Hepatocyte (in vitro differentiated cells): ENCODE measurements at regions not wholly inside any gene's neighbourhood (a gene's known extent, or its start where the extent isn't known, plus 50 kb on each side); places are given as distances from the start of the nearest gene placed in this dataset.

Experiments
- DNase-seq: peaks from one replicate; pipeline ENCODE4 v3.0.0-alpha.2; 2016; ENCODE audit warnings: low spot score
- H2AFZ ChIP-seq: fragments of 200-600 bp; sonication (generic); 2 replicates; pipeline ENCODE4 v1.6.0; 2016; ENCODE audit warnings: antibody characterized with exemption, mild to moderate bottlenecking
- H3K27ac ChIP-seq: fragments of 200-600 bp; sonication (generic); 2 replicates; pipeline ENCODE4 v1.5.1; 2016; ENCODE audit warnings: mild to moderate bottlenecking
- H3K27me3 ChIP-seq: fragments of 200-600 bp; sonication (generic); 2 replicates; pipeline ENCODE4 v1.6.1; 2016
- H3K36me3 ChIP-seq: fragments of 200-600 bp; sonication (generic); replicated peaks from 2 replicates; pipeline ENCODE4 v1.5.1; 2016; ENCODE audit warnings: low read depth; ENCODE audit not compliant: insufficient read depth
- H3K4me1 ChIP-seq: fragments of 200-600 bp; sonication (generic); 2 replicates; pipeline ENCODE4 v1.5.1; 2016; ENCODE audit warnings: mild to moderate bottlenecking, moderate library complexity; ENCODE audit not compliant: insufficient read depth
- H3K4me2 ChIP-seq: fragments of 200-600 bp; sonication (generic); 2 replicates; pipeline ENCODE4 v1.6.0; 2016
- H3K4me3 ChIP-seq: fragments of 200-600 bp; sonication (generic); 2 replicates; pipeline ENCODE4 v1.5.1; 2016; ENCODE audit warnings: mild to moderate bottlenecking
- H3K79me2 ChIP-seq: fragments of 200-600 bp; sonication (generic); 2 replicates; pipeline ENCODE4 v1.6.0; 2017; ENCODE audit warnings: mild to moderate bottlenecking
- H3K9me2 ChIP-seq: fragments of 200-600 bp; sonication (generic); replicated peaks from 2 replicates; pipeline ENCODE4 v1.6.0; 2017; ENCODE audit warnings: mild to moderate bottlenecking; ENCODE audit not compliant: insufficient read depth
- H3K9me3 ChIP-seq: fragments of 200-600 bp; sonication (generic); 2 replicates; pipeline ENCODE4 v1.5.1; 2016; ENCODE audit warnings: low read depth, mild to moderate bottlenecking
- H4K20me1 ChIP-seq: fragments of 200-600 bp; sonication (generic); 2 replicates; pipeline ENCODE4 v1.6.0; 2016; ENCODE audit warnings: mild to moderate bottlenecking; ENCODE audit not compliant: insufficient read depth, poor library complexity, severe bottlenecking
- EZH2 ChIP-seq: fragments of 200-600 bp; sonication (generic); IDR thresholded peaks from 2 replicates; pipeline ENCODE4 v1.6.1; 2016; ENCODE audit warnings: antibody characterized with exemption, mild to moderate bottlenecking, borderline replicate concordance
- EZH2phosphoT487 ChIP-seq: fragments of 200-600 bp; sonication (generic); IDR thresholded peaks from one replicate; pipeline ENCODE4 v1.6.1; 2018; ENCODE audit warnings: antibody characterized with exemption, mild to moderate bottlenecking, low read depth, moderate library complexity; ENCODE audit not compliant: unreplicated experiment, severe bottlenecking
- WGBS: methylation state at CpG from one replicate; pipeline ENCODE4 v1.1.6; 2016; ENCODE audit warnings: low lambda C conversion rate; ENCODE audit errors: missing lambda C conversion rate; 5-methylcytosine and 5-hydroxymethylcytosine counted together
- TF ChIP-seq, protein P1 (sequence below): fragments of 200-600 bp; sonication (generic); IDR thresholded peaks from 2 replicates; pipeline ENCODE4 v1.5.1; 2016; ENCODE audit warnings: antibody characterized with exemption, mild to moderate bottlenecking; ENCODE audit not compliant: poor library complexity

GRCh38 chr2:238573065-238573778, 146.5 kb downstream of the ASB1 start:
- TF ChIP-seq EZH2phosphoT487 (no peak), EZH2 (no peak)
- TF ChIP-seq, protein P1, sequence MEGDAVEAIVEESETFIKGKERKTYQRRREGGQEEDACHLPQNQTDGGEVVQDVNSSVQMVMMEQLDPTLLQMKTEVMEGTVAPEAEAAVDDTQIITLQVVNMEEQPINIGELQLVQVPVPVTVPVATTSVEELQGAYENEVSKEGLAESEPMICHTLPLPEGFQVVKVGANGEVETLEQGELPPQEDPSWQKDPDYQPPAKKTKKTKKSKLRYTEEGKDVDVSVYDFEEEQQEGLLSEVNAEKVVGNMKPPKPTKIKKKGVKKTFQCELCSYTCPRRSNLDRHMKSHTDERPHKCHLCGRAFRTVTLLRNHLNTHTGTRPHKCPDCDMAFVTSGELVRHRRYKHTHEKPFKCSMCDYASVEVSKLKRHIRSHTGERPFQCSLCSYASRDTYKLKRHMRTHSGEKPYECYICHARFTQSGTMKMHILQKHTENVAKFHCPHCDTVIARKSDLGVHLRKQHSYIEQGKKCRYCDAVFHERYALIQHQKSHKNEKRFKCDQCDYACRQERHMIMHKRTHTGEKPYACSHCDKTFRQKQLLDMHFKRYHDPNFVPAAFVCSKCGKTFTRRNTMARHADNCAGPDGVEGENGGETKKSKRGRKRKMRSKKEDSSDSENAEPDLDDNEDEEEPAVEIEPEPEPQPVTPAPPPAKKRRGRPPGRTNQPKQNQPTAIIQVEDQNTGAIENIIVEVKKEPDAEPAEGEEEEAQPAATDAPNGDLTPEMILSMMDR: peak; percentile 33
- Histone ChIP-seq H3K4me3 (no peak overlapping the region), H3K4me1 (no peaks in the 10 kb centered on the region), H4K20me1 (no peaks in the 10 kb centered on the region), H3K9me2 (no peaks in the 10 kb centered on the region), H3K27me3 (no peaks in the 10 kb centered on the region), H3K36me3 (no peaks in the 10 kb centered on the region), H3K79me2 (no peaks in the 10 kb centered on the region), H3K9me3 (no peaks in the 10 kb centered on the region), H2AFZ (no peak overlapping the region), H3K4me2 (no peak overlapping the region), H3K27ac (no peak overlapping the region)
- no peak for DNase-seq
- WGBS: 78% methylated on average over 9 of the region's 9 CpGs

- no peak for DNase-seq
- H3K36me3 ChIP-seq: no peaks in the 10 kb centered on the region
- H4K20me1 ChIP-seq: no peaks in the 10 kb centered on the region
- H3K4me1 ChIP-seq: no peaks in the 10 kb centered on the region
- no peaks in the 10 kb centered on the region for H3K9me2 ChIP-seq
- H3K4me3 ChIP-seq: no peak overlapping the region
- H2AFZ ChIP-seq: no peak overlapping the region
- H3K79me2 ChIP-seq: no peaks in the 10 kb centered on the region
- no peaks in the 10 kb centered on the region for H3K9me3 ChIP-seq
- no peak overlapping the region for H3K27ac ChIP-seq
- no peak overlapping the region for H3K4me2 ChIP-seq
- WGBS: 92% methylated on average over 12 of the region's 12 CpGs
- TF ChIP-seq EZH2phosphoT487: no peak
- TF ChIP-seq EZH2: no peak
- TF ChIP-seq, protein P1: no peak
- no peaks in the 10 kb centered on the region for H3K27me3 ChIP-seq
These were observed 147.2 kb downstream of the ASB1 start for GRCh38 chr2:238573916-238574315.

DNA sequence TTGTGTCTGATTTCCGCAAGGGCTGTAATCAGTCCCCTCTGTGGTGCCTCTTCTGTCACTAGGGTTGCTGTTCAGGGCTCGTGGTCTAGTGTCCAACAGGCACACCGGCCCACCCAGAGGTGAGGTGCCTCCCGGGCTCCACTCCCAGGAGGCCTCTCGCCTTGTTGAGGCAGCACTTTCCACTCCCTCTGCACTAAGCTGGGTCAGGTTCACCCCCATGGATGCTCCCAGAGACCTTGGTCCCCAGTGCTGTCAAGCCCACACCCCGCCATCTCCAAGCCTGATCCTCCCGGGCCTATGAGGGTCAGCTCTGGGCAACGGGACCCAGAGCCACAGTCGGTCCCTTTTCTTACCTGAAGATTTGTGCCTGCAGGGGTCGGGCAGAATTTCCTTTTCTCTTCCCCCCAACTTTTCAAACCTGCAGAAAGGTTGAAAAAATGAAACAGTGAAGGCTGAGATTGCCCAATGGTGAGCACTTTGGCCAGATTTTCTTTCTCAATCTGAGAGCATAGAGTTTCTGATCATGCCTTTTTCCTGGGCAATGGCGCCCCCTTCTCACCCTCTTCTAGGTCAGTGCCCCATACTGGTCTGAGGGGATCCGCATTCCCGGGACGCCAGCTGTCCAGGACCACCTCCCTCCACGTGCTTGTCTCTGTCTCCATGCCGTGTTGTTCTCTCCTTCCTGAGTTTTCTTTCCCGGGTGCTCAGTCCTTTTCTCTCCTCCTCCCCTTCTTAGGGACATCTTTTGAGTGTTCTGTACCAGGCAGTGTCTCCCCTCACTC, 148.0 kb downstream of the ASB1 start:
- H3K4me1 ChIP-seq: no peaks in the 10 kb centered on the region
- H2AFZ ChIP-seq: no peak overlapping the region
- H3K27ac ChIP-seq: no peak overlapping the region
- H4K20me1 ChIP-seq: no peaks in the 10 kb centered on the region
- H3K4me3 ChIP-seq: no peak overlapping the region
- no peaks in the 10 kb centered on the region for H3K36me3 ChIP-seq
- no peaks in the 10 kb centered on the region for H3K9me2 ChIP-seq
- WGBS: 84% methylated on average over 17 of the region's 17 CpGs
- H3K9me3 ChIP-seq: no peaks in the 10 kb centered on the region
- no peaks in the 10 kb centered on the region for H3K27me3 ChIP-seq
- no peaks in the 10 kb centered on the region for H3K79me2 ChIP-seq
- TF ChIP-seq, protein P1: no peak
- no peak for TF ChIP-seq EZH2phosphoT487
- no peak for TF ChIP-seq EZH2
- no peak for DNase-seq
- H3K4me2 ChIP-seq: no peak overlapping the region
